ENCODE measurements at regions not wholly inside any gene's neighbourhood (a gene's known extent, or its start where the extent isn't known, plus 50 kb on each side); places are given as distances from the start of the nearest gene placed in this dataset.

- DNase-seq (ENCODE audit: extremely low read depth, insufficient read length) = no peak
- no peak overlapping the region for H3K4me3 ChIP-seq (replicated peaks; ENCODE audit: low read depth, low read length)
- no peaks in the 10 kb centered on the region for H3K27me3 ChIP-seq (replicated peaks; ENCODE audit: control insufficient read depth, insufficient read depth, low read length)
- no peaks in the 10 kb centered on the region for H3K36me3 ChIP-seq (ENCODE audit: control insufficient read depth, insufficient read depth, low read length)
- no peak for TF ChIP-seq CTCF (IDR thresholded peaks at IDR 0.05; ENCODE audit: insufficient read depth, low read length, poor library complexity, severe bottlenecking)
Observed at GRCh38 chr9:88251903-88252302, 113.6 kb upstream of the SPATA31C2 start.

GRCh38 chr9:88243736-88244135, 105.5 kb upstream of the SPATA31C2 start:
- H3K36me3 ChIP-seq (ENCODE audit: control insufficient read depth, insufficient read depth, low read length) = no peaks in the 10 kb centered on the region
- DNase-seq (ENCODE audit: extremely low read depth, insufficient read length) = no peak
- H3K27me3 ChIP-seq (replicated peaks; ENCODE audit: control insufficient read depth, insufficient read depth, low read length) = no peaks in the 10 kb centered on the region
- TF ChIP-seq CTCF (IDR thresholded peaks at IDR 0.05; ENCODE audit: insufficient read depth, low read length, poor library complexity, severe bottlenecking) = no peak
- no peak overlapping the region for H3K4me3 ChIP-seq (replicated peaks; ENCODE audit: low read depth, low read length)

- no peaks in the 10 kb centered on the region for H3K27me3 ChIP-seq (replicated peaks; ENCODE audit: control insufficient read depth, insufficient read depth, low read length)
- no peaks in the 10 kb centered on the region for H3K36me3 ChIP-seq (ENCODE audit: control insufficient read depth, insufficient read depth, low read length)
Observed at GRCh38 chr9:88242879-88243278, 104.6 kb upstream of the SPATA31C2 start.

GRCh38 chr9:88237991-88238571, 99.8 kb upstream of the SPATA31C2 start:
- DNase-seq (ENCODE audit: extremely low read depth, insufficient read length) = no peak
- TF ChIP-seq CTCF (IDR thresholded peaks at IDR 0.05; ENCODE audit: insufficient read depth, low read length, poor library complexity, severe bottlenecking) = no peak
- no peak overlapping the region for H3K4me3 ChIP-seq (replicated peaks; ENCODE audit: low read depth, low read length)

More at GRCh38 chr9:88242879-88243278, 104.6 kb upstream of the SPATA31C2 start:
- TF ChIP-seq CTCF (IDR thresholded peaks at IDR 0.05; ENCODE audit: insufficient read depth, low read length, poor library complexity, severe bottlenecking) = no peak
- H3K4me3 ChIP-seq (replicated peaks; ENCODE audit: low read depth, low read length) = no peak overlapping the region
- no peak for DNase-seq (ENCODE audit: extremely low read depth, insufficient read length)

GRCh38 chr9:88237479-88237961, 99.2 kb upstream of the SPATA31C2 start:
- no peak for TF ChIP-seq CTCF (IDR thresholded peaks at IDR 0.05; ENCODE audit: insufficient read depth, low read length, poor library complexity, severe bottlenecking)
- DNase-seq (ENCODE audit: extremely low read depth, insufficient read length) = no peak

More at GRCh38 chr9:88237991-88238571, 99.8 kb upstream of the SPATA31C2 start:
- Histone ChIP-seq H3K27me3 (replicated peaks; ENCODE audit: control insufficient read depth, insufficient read depth, low read length) (no peaks in the 10 kb centered on the region), H3K36me3 (ENCODE audit: control insufficient read depth, insufficient read depth, low read length) (no peaks in the 10 kb centered on the region)

More at GRCh38 chr9:88237479-88237961, 99.2 kb upstream of the SPATA31C2 start:
- H3K4me3 ChIP-seq (replicated peaks; ENCODE audit: low read depth, low read length) = no peak overlapping the region
- H3K27me3 ChIP-seq (replicated peaks; ENCODE audit: control insufficient read depth, insufficient read depth, low read length) = no peaks in the 10 kb centered on the region
- H3K36me3 ChIP-seq (ENCODE audit: control insufficient read depth, insufficient read depth, low read length) = no peaks in the 10 kb centered on the region
